ENCODE measurements at regions not wholly inside any gene's neighbourhood (a gene's known extent, or its start where the extent isn't known, plus 50 kb on each side); places are given as distances from the start of the nearest gene placed in this dataset.

DNA sequence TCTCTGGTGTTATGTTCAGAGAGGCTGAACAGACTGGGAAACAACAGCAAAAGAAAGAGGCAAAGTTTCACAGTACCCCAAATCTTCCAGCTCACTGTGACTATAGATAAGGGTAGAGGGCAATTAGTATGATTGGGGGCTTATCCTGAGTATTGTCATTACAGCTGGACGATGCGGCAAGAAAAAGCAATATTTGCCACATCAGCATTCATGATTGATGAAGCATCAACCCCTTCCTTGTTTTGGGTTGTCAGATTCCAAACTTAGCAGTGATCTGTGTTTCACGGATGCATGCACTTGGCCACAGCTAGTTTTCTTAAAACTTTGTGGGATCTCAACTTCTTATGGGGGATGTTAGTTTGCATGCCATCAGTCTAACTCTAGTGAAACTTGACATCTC lies 348.8 kb upstream of the SLITRK5 start:
- TF ChIP-seq, protein P1, sequence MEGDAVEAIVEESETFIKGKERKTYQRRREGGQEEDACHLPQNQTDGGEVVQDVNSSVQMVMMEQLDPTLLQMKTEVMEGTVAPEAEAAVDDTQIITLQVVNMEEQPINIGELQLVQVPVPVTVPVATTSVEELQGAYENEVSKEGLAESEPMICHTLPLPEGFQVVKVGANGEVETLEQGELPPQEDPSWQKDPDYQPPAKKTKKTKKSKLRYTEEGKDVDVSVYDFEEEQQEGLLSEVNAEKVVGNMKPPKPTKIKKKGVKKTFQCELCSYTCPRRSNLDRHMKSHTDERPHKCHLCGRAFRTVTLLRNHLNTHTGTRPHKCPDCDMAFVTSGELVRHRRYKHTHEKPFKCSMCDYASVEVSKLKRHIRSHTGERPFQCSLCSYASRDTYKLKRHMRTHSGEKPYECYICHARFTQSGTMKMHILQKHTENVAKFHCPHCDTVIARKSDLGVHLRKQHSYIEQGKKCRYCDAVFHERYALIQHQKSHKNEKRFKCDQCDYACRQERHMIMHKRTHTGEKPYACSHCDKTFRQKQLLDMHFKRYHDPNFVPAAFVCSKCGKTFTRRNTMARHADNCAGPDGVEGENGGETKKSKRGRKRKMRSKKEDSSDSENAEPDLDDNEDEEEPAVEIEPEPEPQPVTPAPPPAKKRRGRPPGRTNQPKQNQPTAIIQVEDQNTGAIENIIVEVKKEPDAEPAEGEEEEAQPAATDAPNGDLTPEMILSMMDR (IDR thresholded peaks at IDR 0.05), result no peak
- TF ChIP-seq ZFX (IDR thresholded peaks at IDR 0.05; ENCODE audit: borderline replicate concordance), result no peak

Measured in 22Rv1 (cell line).